GM23338 (cell line): ENCODE measurements at regions not wholly inside any gene's neighbourhood (a gene's known extent, or its start where the extent isn't known, plus 50 kb on each side); places are given as distances from the start of the nearest gene placed in this dataset.

Experiments
- ATAC-seq: fragments of 200-7000 bp; cut with Tn5 transposase; 3 replicates; pipeline ENCODE4 v1.9.1; 2020
- DNase-seq: peaks from one replicate; pipeline ENCODE4 v3.0.0-alpha.2; 2015; ENCODE audit warnings: low spot score
- H2AFZ ChIP-seq: fragments of 200-600 bp; sonication (generic); 2 replicates; pipeline ENCODE4 v1.8.0; 2016; ENCODE audit warnings: antibody characterized with exemption, mild to moderate bottlenecking, moderate library complexity
- H3F3A ChIP-seq: fragments of 200-600 bp; sonication (generic); replicated peaks from 2 replicates; pipeline ENCODE4 v1.8.0; 2017; ENCODE audit warnings: antibody characterized with exemption, mixed run types, low read depth
- H3K27ac ChIP-seq: fragments of 200-600 bp; sonication (generic); 2 replicates; pipeline ENCODE4 v1.6.1; 2016; ENCODE audit warnings: low read depth
- H3K27me3 ChIP-seq: fragments of 200-600 bp; sonication (generic); 2 replicates; pipeline ENCODE4 v1.8.0; 2016; ENCODE audit warnings: mild to moderate bottlenecking, mixed run types, moderate library complexity; ENCODE audit not compliant: insufficient read depth
- H3K36me3 ChIP-seq: fragments of 200-600 bp; sonication (generic); 2 replicates; pipeline ENCODE4 v1.8.0; 2016; ENCODE audit warnings: mild to moderate bottlenecking; ENCODE audit not compliant: insufficient read depth
- H3K4me1 ChIP-seq: fragments of 200-600 bp; sonication (generic); 2 replicates; pipeline ENCODE4 v1.8.0; 2016; ENCODE audit warnings: mild to moderate bottlenecking, moderate library complexity; ENCODE audit not compliant: insufficient read depth
- H3K4me2 ChIP-seq: fragments of 200-600 bp; sonication (generic); 2 replicates; pipeline ENCODE4 v1.7.1; 2017; ENCODE audit warnings: mixed run types
- H3K4me3 ChIP-seq: fragments of 200-600 bp; sonication (generic); 2 replicates; pipeline ENCODE4 v1.6.1; 2016; ENCODE audit warnings: mixed run types
- H3K79me2 ChIP-seq: fragments of 200-600 bp; sonication (generic); replicated peaks from 2 replicates; pipeline ENCODE4 v1.8.0; 2017; ENCODE audit warnings: mild to moderate bottlenecking; ENCODE audit not compliant: insufficient read depth
- H3K9me2 ChIP-seq: fragments of 200-600 bp; sonication (generic); 2 replicates; pipeline ENCODE4 v1.8.0; 2017; ENCODE audit not compliant: insufficient read depth
- H4K20me1 ChIP-seq: fragments of 200-600 bp; sonication (generic); replicated peaks from 2 replicates; pipeline ENCODE4 v1.8.0; 2017; ENCODE audit warnings: mild to moderate bottlenecking; ENCODE audit not compliant: insufficient read depth
- H3K27ac Mint-ChIP-seq: 2 replicates; pipeline ENCODE4 v1.8.0; 2020; ENCODE audit warnings: inconsistent platforms, mild to moderate bottlenecking, moderate library complexity, mixed read lengths
- H3K27me3 Mint-ChIP-seq: 3 replicates; pipeline ENCODE4 v1.8.0; 2022; ENCODE audit warnings: low read depth, mild to moderate bottlenecking, moderate library complexity, mixed read lengths, inconsistent platforms; ENCODE audit not compliant: insufficient read depth, poor library complexity
- H3K36me3 Mint-ChIP-seq: 3 replicates; pipeline ENCODE4 v1.8.0; 2021; ENCODE audit warnings: low read depth, mild to moderate bottlenecking, inconsistent platforms, moderate library complexity, mixed read lengths
- H3K4me1 Mint-ChIP-seq: 3 replicates; pipeline ENCODE4 v1.8.0; 2020; ENCODE audit warnings: mild to moderate bottlenecking, inconsistent platforms, mixed read lengths
- H3K4me3 Mint-ChIP-seq: 3 replicates; pipeline ENCODE4 v1.8.0; 2021; ENCODE audit warnings: moderate library complexity, mild to moderate bottlenecking, inconsistent platforms, mixed read lengths
- H3K9me3 Mint-ChIP-seq: 3 replicates; pipeline ENCODE4 v1.8.0; 2020; ENCODE audit warnings: moderate library complexity, mild to moderate bottlenecking, inconsistent platforms, mixed read lengths
- CREB1 ChIP-seq: fragments of 250-450 bp; sonication (Bioruptor Pico); IDR thresholded peaks from 2 replicates; pipeline ENCODE4 v1.5.0; 2020; ENCODE audit warnings: low read depth, mild to moderate bottlenecking, moderate library complexity
- CTCF ChIP-seq, 2 experiments: fragments of 200-600 bp in 1 of 2; sonication (generic) in 1 of 2; conservative IDR thresholded peaks; 2 replicates each; pipeline versions ENCODE4 v1.5.1 to v1.6.1; 2016 to 2017; ENCODE audit warnings: antibody characterized with exemption in 2 of 2, low read depth in 2 of 2, mild to moderate bottlenecking in 2 of 2, moderate library complexity in 1 of 2
- ETS1 ChIP-seq: IDR thresholded peaks from 2 replicates; pipeline ENCODE4 v1.6.1; 2016; ENCODE audit warnings: antibody characterized with exemption
- EZH2 ChIP-seq: fragments of 200-600 bp; sonication (generic); IDR thresholded peaks from one replicate; pipeline ENCODE4 v1.8.0; 2017; ENCODE audit warnings: antibody characterized with exemption, mild to moderate bottlenecking, low read depth; ENCODE audit not compliant: unreplicated experiment
- EZH2phosphoT487 ChIP-seq: fragments of 200-600 bp; sonication (generic); IDR thresholded peaks from one replicate; pipeline ENCODE4 v1.8.1; 2018; ENCODE audit warnings: antibody characterized with exemption; ENCODE audit not compliant: unreplicated experiment
- JUNB ChIP-seq: IDR thresholded peaks from one replicate; pipeline ENCODE4 v1.6.1; 2016; ENCODE audit warnings: antibody characterized with exemption; ENCODE audit not compliant: unreplicated experiment
- NANOG ChIP-seq: IDR thresholded peaks from 2 replicates; pipeline ENCODE4 v1.6.1; 2016; ENCODE audit warnings: antibody characterized with exemption, borderline replicate concordance
- POLR2AphosphoS5 ChIP-seq: IDR thresholded peaks from 2 replicates; pipeline ENCODE4 v1.6.1; 2016; ENCODE audit warnings: antibody characterized with exemption, low read depth
- REST ChIP-seq: IDR thresholded peaks from one replicate; pipeline ENCODE4 v1.6.1; 2018; ENCODE audit warnings: antibody characterized with exemption; ENCODE audit not compliant: unreplicated experiment
- STAT1 ChIP-seq: IDR thresholded peaks from one replicate; pipeline ENCODE4 v1.6.1; 2016; ENCODE audit warnings: antibody characterized with exemption; ENCODE audit not compliant: unreplicated experiment
- ZNF114 ChIP-seq: fragments of 250-450 bp; sonication (Bioruptor Pico); IDR thresholded peaks from 2 replicates; pipeline ENCODE4 v1.5.0; 2020; ENCODE audit warnings: mild to moderate bottlenecking, moderate library complexity
- ZNF331 ChIP-seq: fragments of 250-450 bp; sonication (Bioruptor Pico); IDR thresholded peaks from 2 replicates; pipeline ENCODE4 v1.5.0; 2020; ENCODE audit warnings: low read depth, mild to moderate bottlenecking, moderate library complexity
- ZNF462 ChIP-seq: fragments of 250-450 bp; sonication (Bioruptor Pico); IDR thresholded peaks from 2 replicates; pipeline ENCODE4 v1.5.0; 2020; ENCODE audit warnings: mild to moderate bottlenecking, moderate library complexity

GRCh38 chr3:157871838-157872460 is 234.3 kb downstream of the SHOX2 start:
- no peak for TF ChIP-seq ZNF114
- TF ChIP-seq EZH2: no peak
- no peak for TF ChIP-seq ZNF331 (CRISPR knock-in tag)
- no peak for TF ChIP-seq JUNB
- no peak for TF ChIP-seq REST
- TF ChIP-seq CREB1 (CRISPR knock-in tag): no peak
- TF ChIP-seq POLR2AphosphoS5: no peak
- TF ChIP-seq ZNF462 (CRISPR knock-in tag): no peak
- TF ChIP-seq STAT1: no peak
- TF ChIP-seq EZH2phosphoT487: no peak
- TF ChIP-seq ETS1: no peak
- TF ChIP-seq CTCF (conservative IDR thresholded peaks at IDR 0.05; ENCODE audit: low read depth in 2 of 2): no peak
- TF ChIP-seq NANOG: no peak
- H3K4me1 Mint-ChIP-seq: peaks cover 6% of the 10 kb centered on the region; the same call in 2 of the 3 replicates
- no peaks in the 10 kb centered on the region for H3K27me3 ChIP-seq
- H3F3A ChIP-seq: no peaks in the 10 kb centered on the region
- no peaks in the 10 kb centered on the region for H3K9me3 Mint-ChIP-seq
- H3K36me3 ChIP-seq: no peaks in the 10 kb centered on the region
- H3K27ac ChIP-seq: no peak overlapping the region
- H3K4me2 ChIP-seq: no peak overlapping the region
- no peak overlapping the region for H3K27ac Mint-ChIP-seq
- H3K9me2 ChIP-seq: 0 out of 2 replicates have a peak, but pooled peaks cover 21% of the 10 kb centered on the region
- no peaks in the 10 kb centered on the region for H3K27me3 Mint-ChIP-seq
- H3K4me3 Mint-ChIP-seq: no peak overlapping the region
- no peaks in the 10 kb centered on the region for H3K79me2 ChIP-seq
- H3K4me1 ChIP-seq: peaks cover 6% of the 10 kb centered on the region; the same call in 1 of the 2 replicates
- ATAC-seq (no peak), DNase-seq (no peak)
- H4K20me1 ChIP-seq: no peaks in the 10 kb centered on the region
- H3K36me3 Mint-ChIP-seq: no peaks in the 10 kb centered on the region
- no peak overlapping the region for H2AFZ ChIP-seq
- no peak overlapping the region for H3K4me3 ChIP-seq
